Omental fat pad (tissue), 3 donors: ENCODE measurements at regions not wholly inside any gene's neighbourhood (a gene's known extent, or its start where the extent isn't known, plus 50 kb on each side); places are given as distances from the start of the nearest gene placed in this dataset.

Experiments
- ATAC-seq: fragments of 150-250 bp; one replicate; pipeline ENCODE4 v1.9.1; 2016; ENCODE audit warnings: mild to moderate bottlenecking, moderate library complexity; ENCODE audit not compliant: low FRiP score
- DNase-seq: peaks from one replicate; pipeline ENCODE4 v3.0.0-alpha.2; 2019; ENCODE audit warnings: low spot score
- TF ChIP-seq, protein P1 (sequence below), 3 donors: fragments of 450-650 bp; IDR thresholded peaks; one replicate each; pipeline ENCODE4 v1.5.1; 2016 to 2017; ENCODE audit warnings: antibody characterized with exemption in 3 of 3, mild to moderate bottlenecking in 3 of 3, moderate library complexity in 2 of 3

DNA sequence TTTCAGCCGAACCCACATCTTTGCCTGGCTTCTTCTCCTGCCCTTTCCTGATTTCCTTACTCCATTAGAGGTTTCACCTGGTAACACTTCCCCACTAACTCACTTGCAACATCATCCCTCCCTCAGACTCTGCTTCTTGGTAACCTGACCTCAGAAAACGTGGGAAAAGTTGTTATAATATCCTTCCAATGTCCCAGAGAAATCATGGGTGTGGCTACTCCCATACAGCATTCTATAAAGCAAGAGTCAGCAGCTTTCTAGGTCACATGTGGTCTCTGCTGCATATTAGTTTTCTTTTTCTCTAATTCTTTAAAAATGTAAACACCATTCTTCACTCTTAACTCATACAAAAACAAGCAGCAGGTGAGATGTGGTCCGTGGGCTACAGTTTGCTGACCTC lies 283.1 kb upstream of the MAOA start:
- DNase-seq, result no peak
- TF ChIP-seq, protein P1, sequence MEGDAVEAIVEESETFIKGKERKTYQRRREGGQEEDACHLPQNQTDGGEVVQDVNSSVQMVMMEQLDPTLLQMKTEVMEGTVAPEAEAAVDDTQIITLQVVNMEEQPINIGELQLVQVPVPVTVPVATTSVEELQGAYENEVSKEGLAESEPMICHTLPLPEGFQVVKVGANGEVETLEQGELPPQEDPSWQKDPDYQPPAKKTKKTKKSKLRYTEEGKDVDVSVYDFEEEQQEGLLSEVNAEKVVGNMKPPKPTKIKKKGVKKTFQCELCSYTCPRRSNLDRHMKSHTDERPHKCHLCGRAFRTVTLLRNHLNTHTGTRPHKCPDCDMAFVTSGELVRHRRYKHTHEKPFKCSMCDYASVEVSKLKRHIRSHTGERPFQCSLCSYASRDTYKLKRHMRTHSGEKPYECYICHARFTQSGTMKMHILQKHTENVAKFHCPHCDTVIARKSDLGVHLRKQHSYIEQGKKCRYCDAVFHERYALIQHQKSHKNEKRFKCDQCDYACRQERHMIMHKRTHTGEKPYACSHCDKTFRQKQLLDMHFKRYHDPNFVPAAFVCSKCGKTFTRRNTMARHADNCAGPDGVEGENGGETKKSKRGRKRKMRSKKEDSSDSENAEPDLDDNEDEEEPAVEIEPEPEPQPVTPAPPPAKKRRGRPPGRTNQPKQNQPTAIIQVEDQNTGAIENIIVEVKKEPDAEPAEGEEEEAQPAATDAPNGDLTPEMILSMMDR (IDR thresholded peaks at IDR 0.05), result no peak
- no peak for ATAC-seq

DNA sequence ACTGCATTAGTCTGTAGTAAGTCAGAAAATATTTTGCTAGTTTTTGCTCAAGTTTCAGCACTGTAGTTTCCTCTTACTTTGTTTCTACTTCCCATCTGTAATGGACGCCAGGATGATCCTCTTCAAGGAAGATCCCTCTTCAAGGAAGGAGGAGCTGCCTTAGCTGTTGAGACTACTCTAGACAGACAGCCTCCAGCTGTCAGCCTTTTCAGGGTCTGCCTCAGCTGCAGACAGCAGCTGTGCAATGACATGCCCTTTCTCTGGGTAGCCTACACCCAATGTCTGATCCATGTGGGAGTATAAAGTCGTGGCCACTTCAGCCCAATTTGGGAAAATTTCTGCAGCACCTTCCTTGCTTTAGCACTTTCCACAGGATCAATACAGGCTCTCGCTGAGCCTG lies 281.0 kb upstream of the MAOA start:
- ATAC-seq (no peak), DNase-seq (no peak)
- TF ChIP-seq, protein P1 (IDR thresholded peaks at IDR 0.05), result no peak

- DNase-seq (no peak), ATAC-seq (no peak)
- TF ChIP-seq, protein P1 (IDR thresholded peaks at IDR 0.05), result no peak
Measured at GRCh38 chrX:43380704-43381103, 275.4 kb upstream of the MAOA start.

- DNase-seq (no peak), ATAC-seq (no peak)
- TF ChIP-seq, protein P1 (IDR thresholded peaks at IDR 0.05), result no peak
Measured at GRCh38 chrX:43386875-43387274, 269.2 kb upstream of the MAOA start.

DNA sequence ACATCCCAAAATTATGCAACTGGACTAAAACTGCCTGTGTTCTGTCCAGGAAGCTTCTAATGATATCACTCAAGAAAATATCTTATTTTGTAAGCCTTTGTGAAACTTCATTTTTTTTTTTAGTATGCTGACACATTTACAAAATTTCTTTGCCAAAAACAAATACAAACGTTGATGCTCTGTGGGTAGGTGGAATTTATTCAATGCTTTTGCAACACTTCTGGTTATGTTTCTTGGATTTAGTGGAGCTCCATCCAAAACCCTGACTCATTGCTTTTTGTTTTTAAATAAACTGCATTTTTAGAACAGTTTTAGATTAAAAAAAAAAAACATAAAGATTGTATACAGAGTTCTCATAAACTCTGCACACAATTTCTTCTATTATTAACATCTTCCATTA lies 250.9 kb upstream of the MAOA start:
- TF ChIP-seq, protein P1 (IDR thresholded peaks at IDR 0.05), result no peak
- no peak for ATAC-seq
- DNase-seq, result no peak

DNA sequence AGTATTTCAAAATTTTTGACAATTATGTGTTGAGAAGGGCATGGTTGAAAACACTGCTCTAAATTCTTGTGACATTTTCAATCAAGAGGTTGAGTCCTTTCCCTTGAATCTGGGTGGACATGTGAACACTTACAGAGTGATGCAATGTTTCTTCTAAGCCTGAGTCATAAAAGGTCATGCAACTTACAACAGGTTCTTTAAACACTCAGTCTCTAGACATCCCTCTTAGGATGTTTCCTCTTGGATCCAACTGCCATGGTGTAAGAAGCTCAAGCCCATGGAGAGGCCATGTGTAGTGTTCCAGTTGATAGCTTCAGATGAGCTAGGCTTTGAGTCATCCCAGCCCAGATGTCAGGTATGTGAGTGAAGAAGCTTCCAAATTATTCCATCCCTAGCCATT lies 232.2 kb upstream of the MAOA start:
- DNase-seq (no peak), ATAC-seq (no peak)
- TF ChIP-seq, protein P1 (IDR thresholded peaks at IDR 0.05), result no peak

DNA sequence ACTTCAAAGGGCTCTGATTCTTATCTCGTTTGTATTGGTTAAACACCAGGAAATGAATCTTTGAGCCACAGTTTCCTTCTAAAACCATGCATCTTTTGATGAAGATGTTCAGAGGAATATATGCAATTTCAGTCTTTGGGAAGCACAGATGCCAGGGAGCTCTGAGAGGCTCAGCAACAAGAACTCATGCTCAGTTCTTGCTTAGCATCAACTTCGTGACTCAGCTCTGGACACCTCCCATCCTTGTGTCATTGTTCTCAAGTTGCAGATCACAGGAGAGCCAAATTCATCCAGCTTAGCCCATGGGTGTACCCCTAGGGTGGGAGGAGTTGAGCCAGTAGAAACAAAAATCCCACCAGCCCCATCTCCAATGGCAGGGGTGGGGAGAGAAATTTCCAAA lies 219.6 kb upstream of the MAOA start:
- DNase-seq, result no peak
- TF ChIP-seq, protein P1 (IDR thresholded peaks at IDR 0.05), result no peak
- ATAC-seq, result no peak
